H1 (cell line): ENCODE measurements at regions not wholly inside any gene's neighbourhood (a gene's known extent, or its start where the extent isn't known, plus 50 kb on each side); places are given as distances from the start of the nearest gene placed in this dataset.

Experiments
- CHD7 ChIP-seq: fragments of 300-600 bp; sonication (generic); IDR thresholded peaks from 2 replicates; pipeline ENCODE4 v1.7.1; 2012; ENCODE audit warnings: low read length, moderate library complexity, mild to moderate bottlenecking, inconsistent platforms; ENCODE audit not compliant: insufficient replicate concordance
- GTF2F1 ChIP-seq: IDR thresholded peaks from 2 replicates; pipeline ENCODE4 v1.6.1; 2012; ENCODE audit warnings: low read depth, low read length, improper control_type of control experiment, borderline replicate concordance
- NRF1 ChIP-seq: IDR thresholded peaks from 2 replicates; pipeline ENCODE4 v1.6.1; 2011; ENCODE audit warnings: mild to moderate bottlenecking, low read depth, low read length, improper control_type of control experiment
- PHF8 ChIP-seq: fragments of 200-600 bp; sonication (generic); conservative IDR thresholded peaks from 2 replicates; pipeline ENCODE4 v1.7.1; 2012; ENCODE audit warnings: low read depth, mild to moderate bottlenecking, inconsistent platforms, low read length, moderate library complexity
- RAD21 ChIP-seq, 2 experiments: IDR thresholded peaks in 1 of 2; conservative IDR thresholded peaks in 1 of 2; 2 replicates each; pipeline ENCODE4 v1.6.1; 2011; ENCODE audit warnings: low read depth in 2 of 2, low read length in 2 of 2, improper control_type of control experiment in 1 of 2, inconsistent platforms in 1 of 2, mild to moderate bottlenecking in 1 of 2, moderate library complexity in 1 of 2
- RFX5 ChIP-seq: IDR thresholded peaks from 2 replicates; pipeline ENCODE4 v1.6.1; 2011; ENCODE audit warnings: low read depth, low read length, improper control_type of control experiment, borderline replicate concordance
- SIN3A ChIP-seq, 2 experiments: IDR thresholded peaks in 1 of 2; conservative IDR thresholded peaks in 1 of 2; 2 replicates each; pipeline ENCODE4 v1.6.1; 2011 to 2012; ENCODE audit warnings: low read length in 2 of 2, improper control_type of control experiment in 1 of 2, low read depth in 1 of 2, mild to moderate bottlenecking in 1 of 2
- SP2 ChIP-seq: IDR thresholded peaks from 2 replicates; pipeline ENCODE4 v1.6.1; 2012; ENCODE audit warnings: mild to moderate bottlenecking, low read length, inconsistent platforms
- YY1 ChIP-seq: IDR thresholded peaks from 2 replicates; pipeline ENCODE4 v1.6.1; 2011; ENCODE audit warnings: low read depth, mild to moderate bottlenecking, low read length

- TF ChIP-seq CHD7 (no peak), YY1 (0 out of 2 replicates have a peak, but pooled peaks have one; percentile 18), PHF8 (no peak), NRF1 (no peak), GTF2F1 (no peak), SP2 (no peak), RAD21 (IDR thresholded peaks at IDR 0.05 in 1 of 2, conservative IDR thresholded peaks at IDR 0.05 in 1 of 2; ENCODE audit: low read depth in 2 of 2, low read length in 2 of 2) (peak in 1 of 2 experiments; percentile 5; a peak in 1 of 4 replicates), SIN3A (conservative IDR thresholded peaks at IDR 0.05 in 1 of 2, IDR thresholded peaks at IDR 0.05 in 1 of 2; ENCODE audit: low read depth in 1 of 2, low read length in 2 of 2) (no peak), RFX5 (no peak)
Measured at GRCh38 chr1:229148041-229148671, 122.8 kb upstream of the RAB4A start (continued).
